Neural cell (in vitro differentiated cells): ENCODE measurements at regions not wholly inside any gene's neighbourhood (a gene's known extent, or its start where the extent isn't known, plus 50 kb on each side); places are given as distances from the start of the nearest gene placed in this dataset.

Experiments
- CTCF ChIP-seq: fragments of 450-650 bp; IDR thresholded peaks from 2 replicates; pipeline ENCODE4 v1.5.1; 2014; ENCODE audit warnings: antibody characterized with exemption, mild to moderate bottlenecking, moderate library complexity; ENCODE audit not compliant: poor library complexity, severe bottlenecking
- POLR2AphosphoS5 ChIP-seq: IDR thresholded peaks from 2 replicates; pipeline ENCODE4 v1.6.1; 2012

- no peak for TF ChIP-seq POLR2AphosphoS5
- no peak for TF ChIP-seq CTCF
These were observed 496.8 kb downstream of the XYLT1 start for GRCh38 chr16:16973707-16974591.
